GM12872 (cell line): ENCODE measurements at regions not wholly inside any gene's neighbourhood (a gene's known extent, or its start where the extent isn't known, plus 50 kb on each side); places are given as distances from the start of the nearest gene placed in this dataset.

Experiments used
- TF ChIP-seq, protein P1 (sequence below): IDR thresholded peaks from 3 replicates; pipeline ENCODE4 v1.5.1; 2011; ENCODE audit warnings: low read depth, mild to moderate bottlenecking, low read length, moderate library complexity; ENCODE audit not compliant: insufficient read depth

DNA sequence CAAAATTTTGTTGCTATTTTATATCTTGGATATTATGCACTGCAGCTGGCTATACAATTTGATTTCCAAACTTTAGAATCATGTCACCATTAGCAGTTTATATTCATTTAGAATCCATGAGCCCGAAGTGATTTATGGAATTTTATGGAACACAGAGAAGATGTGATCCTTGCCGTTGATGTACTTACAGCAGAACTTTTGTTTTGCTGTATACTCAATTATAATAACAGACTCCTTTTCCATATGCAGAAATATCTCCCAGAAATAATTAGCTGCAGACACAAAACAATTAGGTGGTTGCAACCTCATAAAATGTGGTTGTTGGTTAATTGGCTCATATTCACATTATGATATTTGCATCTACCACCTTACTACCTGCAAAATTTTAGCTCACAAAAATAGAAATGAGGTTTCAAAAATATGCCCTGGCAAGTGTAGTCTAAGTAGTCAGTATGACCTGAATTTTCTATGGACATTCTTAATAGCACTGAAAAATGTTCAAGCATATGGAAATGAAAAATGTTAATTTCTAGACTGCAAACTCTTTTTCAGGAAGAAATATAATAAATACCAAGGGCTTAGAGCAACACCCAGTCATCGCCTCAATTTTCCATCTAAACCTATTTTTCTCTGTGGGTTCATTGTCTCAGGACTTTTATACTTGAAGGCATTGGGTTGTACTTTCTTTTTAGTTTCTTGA, 997.6 kb downstream of the MCTP2 start:
- TF ChIP-seq, protein P1, sequence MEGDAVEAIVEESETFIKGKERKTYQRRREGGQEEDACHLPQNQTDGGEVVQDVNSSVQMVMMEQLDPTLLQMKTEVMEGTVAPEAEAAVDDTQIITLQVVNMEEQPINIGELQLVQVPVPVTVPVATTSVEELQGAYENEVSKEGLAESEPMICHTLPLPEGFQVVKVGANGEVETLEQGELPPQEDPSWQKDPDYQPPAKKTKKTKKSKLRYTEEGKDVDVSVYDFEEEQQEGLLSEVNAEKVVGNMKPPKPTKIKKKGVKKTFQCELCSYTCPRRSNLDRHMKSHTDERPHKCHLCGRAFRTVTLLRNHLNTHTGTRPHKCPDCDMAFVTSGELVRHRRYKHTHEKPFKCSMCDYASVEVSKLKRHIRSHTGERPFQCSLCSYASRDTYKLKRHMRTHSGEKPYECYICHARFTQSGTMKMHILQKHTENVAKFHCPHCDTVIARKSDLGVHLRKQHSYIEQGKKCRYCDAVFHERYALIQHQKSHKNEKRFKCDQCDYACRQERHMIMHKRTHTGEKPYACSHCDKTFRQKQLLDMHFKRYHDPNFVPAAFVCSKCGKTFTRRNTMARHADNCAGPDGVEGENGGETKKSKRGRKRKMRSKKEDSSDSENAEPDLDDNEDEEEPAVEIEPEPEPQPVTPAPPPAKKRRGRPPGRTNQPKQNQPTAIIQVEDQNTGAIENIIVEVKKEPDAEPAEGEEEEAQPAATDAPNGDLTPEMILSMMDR, result no peak

DNA sequence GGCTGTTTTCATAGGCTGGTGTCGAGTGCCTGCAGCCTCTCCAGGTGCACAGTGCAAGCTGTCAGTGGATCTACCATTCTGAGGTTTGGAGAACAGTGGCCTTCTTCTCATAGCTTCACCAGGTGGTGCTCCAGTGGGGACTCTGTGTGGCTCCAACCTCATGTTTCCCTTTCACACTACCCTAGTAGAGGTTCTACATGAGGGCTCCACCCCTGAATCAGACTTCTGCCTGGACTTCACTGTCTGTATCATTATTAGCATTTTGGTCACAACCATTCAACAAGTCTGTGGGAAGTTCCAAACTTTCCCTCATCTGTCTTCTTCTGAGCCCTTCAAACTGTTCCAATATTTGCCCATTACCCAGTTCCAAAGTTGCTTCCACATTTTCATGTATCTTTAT, 1003.7 kb downstream of the MCTP2 start:
- TF ChIP-seq, protein P1, result no peak

DNA sequence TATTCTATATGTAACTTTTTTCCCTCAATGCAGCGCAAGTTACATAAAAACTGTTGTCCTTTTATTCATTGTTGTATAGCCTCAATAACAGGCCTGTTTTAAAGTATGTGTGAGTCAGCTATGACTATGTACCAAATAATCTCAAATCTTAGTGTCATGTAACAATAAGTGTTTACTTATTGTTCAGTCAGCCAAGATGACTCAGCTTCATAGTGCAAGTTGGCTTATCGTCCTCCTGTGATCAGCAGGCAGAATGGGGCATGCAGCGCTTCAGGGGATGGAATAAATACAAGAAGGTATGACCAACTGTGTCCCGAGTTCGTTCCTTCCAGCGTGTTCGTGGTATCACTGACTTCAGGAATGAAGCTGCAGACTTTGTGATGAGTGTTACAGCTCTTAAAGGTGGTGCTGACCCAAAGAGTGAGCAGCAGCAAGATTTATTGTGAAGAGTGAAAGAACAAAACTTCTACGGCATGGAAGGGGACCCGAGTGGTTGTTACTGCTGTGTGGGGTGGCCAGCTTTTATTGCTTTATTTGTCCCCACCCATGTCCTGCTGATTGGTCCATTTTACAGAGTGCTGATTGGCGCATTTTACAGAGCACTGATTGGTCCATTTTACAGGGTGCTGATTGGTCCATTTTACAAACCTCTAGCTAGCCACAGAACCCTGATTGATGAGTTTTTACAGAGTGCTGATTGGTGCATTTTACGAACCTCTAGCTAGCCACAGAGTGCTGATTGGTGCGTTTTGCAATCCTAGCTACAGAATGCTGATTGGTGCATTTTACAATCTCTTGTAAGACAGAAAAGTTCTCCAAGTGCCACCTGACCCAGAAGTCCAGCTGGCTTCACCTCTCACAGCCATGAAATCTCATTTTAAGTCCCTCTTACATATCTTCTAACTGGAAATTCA, 1016.0 kb downstream of the MCTP2 start:
- TF ChIP-seq, protein P1, result no peak

DNA sequence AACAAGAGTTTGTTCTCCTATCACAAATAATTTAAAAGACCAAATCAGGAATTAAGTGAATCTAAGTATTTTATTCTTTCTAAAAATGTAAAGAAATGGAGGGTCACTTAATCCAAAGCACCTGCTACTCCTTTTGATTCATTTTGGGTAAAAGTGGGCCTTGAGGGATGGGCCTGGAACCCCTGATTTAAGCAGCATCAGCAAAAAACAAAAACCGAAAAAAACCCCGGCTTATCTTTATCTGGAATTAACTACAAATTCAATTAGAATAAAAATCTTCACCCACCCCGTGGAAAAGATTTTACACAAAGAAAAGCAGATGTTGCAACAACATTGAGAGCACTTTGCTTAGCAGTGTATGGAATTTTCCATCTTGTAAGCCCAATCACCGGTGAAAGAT, 1018.2 kb downstream of the MCTP2 start:
- TF ChIP-seq, protein P1, result no peak

DNA sequence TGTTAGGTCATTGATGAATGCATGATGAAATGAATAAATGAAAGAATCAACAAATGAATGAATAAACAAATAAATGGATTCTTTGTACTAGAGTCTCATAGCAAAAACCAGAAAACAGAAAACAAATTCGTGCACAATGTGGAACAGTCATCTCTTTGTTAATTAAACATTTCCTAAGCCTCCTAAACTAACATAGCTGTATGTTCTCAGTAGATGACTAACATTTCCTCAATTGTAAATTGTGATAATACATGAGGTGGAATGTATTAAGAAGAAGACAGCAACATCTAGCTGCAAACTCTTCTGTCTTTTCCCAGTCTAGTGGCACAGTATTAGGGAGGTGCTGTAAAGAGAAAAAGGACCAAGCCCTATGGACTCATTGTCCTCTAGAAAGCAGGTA, 1021.0 kb downstream of the MCTP2 start:
- TF ChIP-seq, protein P1, result no peak

DNA sequence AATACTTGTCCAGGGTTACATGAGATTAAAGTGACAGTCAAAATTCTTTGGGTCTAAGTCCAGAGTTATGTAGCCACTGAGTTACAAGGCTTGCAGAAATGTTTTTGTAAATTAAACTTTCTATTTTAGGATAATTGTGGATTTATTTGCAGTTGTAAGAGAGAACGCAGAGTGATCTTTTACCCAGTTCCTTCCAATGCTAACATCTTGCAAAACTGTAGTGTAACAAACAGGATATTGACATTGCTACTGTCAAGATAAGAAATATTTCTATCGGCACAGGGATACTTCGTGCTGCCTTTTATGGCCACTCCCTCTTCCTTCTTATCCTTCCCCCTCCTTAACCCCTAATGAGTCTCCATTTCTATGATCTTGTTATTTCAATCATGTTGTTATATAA, 1022.9 kb downstream of the MCTP2 start:
- TF ChIP-seq, protein P1, result no peak

DNA sequence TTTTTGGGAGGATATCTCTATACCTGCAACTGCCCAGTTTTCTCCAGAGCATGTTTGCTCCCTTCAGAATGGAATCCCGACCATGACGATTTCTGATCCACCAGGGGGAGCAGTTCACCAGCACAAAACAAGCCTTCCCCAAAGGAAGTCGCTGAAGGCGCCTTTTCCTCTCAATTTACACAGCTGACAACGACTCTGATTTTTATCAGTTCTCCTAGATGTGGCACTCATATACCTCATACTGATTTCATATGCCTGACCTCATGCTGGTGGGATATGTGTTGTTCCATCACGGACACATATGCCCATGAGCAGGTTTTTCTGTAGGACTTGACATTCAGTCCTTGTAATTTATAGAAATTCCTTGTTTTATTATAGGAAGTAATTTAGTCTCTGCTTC, 1028.2 kb downstream of the MCTP2 start:
- TF ChIP-seq, protein P1, result peak; percentile 77
